Right lobe of liver (tissue), 4 donors: ENCODE measurements at regions not wholly inside any gene's neighbourhood (a gene's known extent, or its start where the extent isn't known, plus 50 kb on each side); places are given as distances from the start of the nearest gene placed in this dataset.

Experiments
- CTCF ChIP-seq, 4 donors: fragments of 200-600 bp in 3 of 4; fragments of 450-650 bp in 1 of 4; IDR thresholded peaks; one replicate each; pipeline versions ENCODE4 v1.5.1 to v1.8.0; 2016 to 2022; ENCODE audit warnings: antibody characterized with exemption in 4 of 4, mild to moderate bottlenecking in 2 of 4
- POLR2A ChIP-seq: fragments of 450-650 bp; IDR thresholded peaks from one replicate; pipeline ENCODE4 v1.6.1; 2017; ENCODE audit warnings: antibody characterized with exemption, mild to moderate bottlenecking
- donor health status: DM: no; HTN: no; CAD: no.
- donor health status: DM: no; HTN: no; CAD: no.
- donor health status: DM: no; HTN: yes; CAD: no.

GRCh38 chr12:58011676-58012075, 70.3 kb downstream of the ATP23 start:
- TF ChIP-seq CTCF (IDR thresholded peaks at IDR 0.05) (no peak), POLR2A (no peak)
